PFSK-1 (cell line): ENCODE measurements at regions not wholly inside any gene's neighbourhood (a gene's known extent, or its start where the extent isn't known, plus 50 kb on each side); places are given as distances from the start of the nearest gene placed in this dataset.

Experiments
- FOXP2 ChIP-seq: optimal IDR thresholded peaks from 2 replicates; pipeline ENCODE3; 2011; ENCODE audit warnings: borderline replicate concordance, control low read depth, inconsistent platforms; ENCODE audit not compliant: insufficient read depth; ENCODE audit errors: extremely low read length, extremely low read depth
- POLR2AphosphoS5 ChIP-seq: IDR thresholded peaks from 2 replicates; pipeline ENCODE4 v1.6.1; 2012; ENCODE audit warnings: low read depth, mild to moderate bottlenecking, control low read depth, low read length, moderate library complexity
- REST ChIP-seq, 2 experiments: IDR thresholded peaks; 2 replicates each; pipeline versions ENCODE4 v1.6.1 to v1.8.0; 2011 to 2012; ENCODE audit warnings: low read depth in 2 of 2, low read length in 2 of 2, control low read depth in 1 of 2, inconsistent platforms in 1 of 2, mild to moderate bottlenecking in 1 of 2, moderate library complexity in 1 of 2; ENCODE audit not compliant: insufficient read depth in 1 of 2
- SIN3A ChIP-seq: IDR thresholded peaks from 2 replicates; pipeline ENCODE4 v1.6.1; 2012; ENCODE audit warnings: mild to moderate bottlenecking, low read length, moderate library complexity, borderline replicate concordance; ENCODE audit not compliant: insufficient read depth
- TAF1 ChIP-seq: IDR thresholded peaks from 2 replicates; pipeline ENCODE4 v1.6.1; 2012; ENCODE audit warnings: low read length, control low read depth, borderline replicate concordance; ENCODE audit not compliant: insufficient read depth

GRCh38 chr19:29003641-29004409 lies 209.1 kb downstream of the UQCRFS1 start:
- TF ChIP-seq REST (IDR thresholded peaks at IDR 0.05; ENCODE audit: insufficient read depth in 1 of 2, low read depth in 2 of 2, low read length in 2 of 2) (no peak), FOXP2 (no peak), TAF1 (no peak), POLR2AphosphoS5 (no peak), SIN3A (no peak)

- TF ChIP-seq REST (IDR thresholded peaks at IDR 0.05; ENCODE audit: insufficient read depth in 1 of 2, low read depth in 2 of 2, low read length in 2 of 2) = no peak
- TF ChIP-seq POLR2AphosphoS5 = no peak
- TF ChIP-seq FOXP2 = no peak
- no peak for TF ChIP-seq TAF1
- TF ChIP-seq SIN3A = no peak
Measured at GRCh38 chr19:29002336-29002735, 210.6 kb downstream of the UQCRFS1 start.

- TF ChIP-seq TAF1 (no peak), REST (IDR thresholded peaks at IDR 0.05; ENCODE audit: insufficient read depth in 1 of 2, low read depth in 2 of 2, low read length in 2 of 2) (no peak), SIN3A (no peak), FOXP2 (no peak), POLR2AphosphoS5 (no peak)
Measured at GRCh38 chr19:29001597-29002245, 211.2 kb downstream of the UQCRFS1 start.

GRCh38 chr19:29001141-29001581 lies 211.8 kb downstream of the UQCRFS1 start:
- no peak for TF ChIP-seq FOXP2
- no peak for TF ChIP-seq TAF1
- TF ChIP-seq POLR2AphosphoS5 = no peak
- no peak for TF ChIP-seq SIN3A
- no peak for TF ChIP-seq REST (IDR thresholded peaks at IDR 0.05; ENCODE audit: insufficient read depth in 1 of 2, low read depth in 2 of 2, low read length in 2 of 2)
